DND-41 (cell line): ENCODE measurements at regions not wholly inside any gene's neighbourhood (a gene's known extent, or its start where the extent isn't known, plus 50 kb on each side); places are given as distances from the start of the nearest gene placed in this dataset.

Source experiments
- ATAC-seq: fragments of 200-7000 bp; cut with Tn5 transposase; 3 replicates; pipeline ENCODE4 v1.9.1; 2021; ENCODE audit warnings: low read depth; ENCODE audit not compliant: insufficient read depth
- DNase-seq: peaks from one replicate; pipeline ENCODE4 v3.0.0-alpha.2; 2020
- H2AFZ ChIP-seq: 2 replicates; pipeline ENCODE4 v1.6.0; 2012; ENCODE audit warnings: low read depth, low read length
- H3K27ac ChIP-seq: 2 replicates; pipeline ENCODE4 v1.5.1; 2012; ENCODE audit warnings: low read length, inconsistent platforms
- H3K27me3 ChIP-seq: fragments of 200-600 bp; sonication (generic); 2 replicates; pipeline ENCODE4 v1.6.0; 2012; ENCODE audit warnings: low read length, mild to moderate bottlenecking, inconsistent platforms; ENCODE audit not compliant: insufficient read depth, poor library complexity
- H3K36me3 ChIP-seq: 2 replicates; pipeline ENCODE4 v1.5.1; 2012; ENCODE audit warnings: low read length, inconsistent platforms; ENCODE audit not compliant: insufficient read depth
- H3K4me1 ChIP-seq: 2 replicates; pipeline ENCODE4 v1.5.1; 2012; ENCODE audit warnings: mild to moderate bottlenecking, low read length; ENCODE audit not compliant: insufficient read depth
- H3K4me2 ChIP-seq: 2 replicates; pipeline ENCODE4 v1.6.0; 2012; ENCODE audit warnings: mild to moderate bottlenecking, moderate library complexity, low read length, inconsistent platforms; ENCODE audit not compliant: insufficient read depth
- H3K4me3 ChIP-seq, 2 experiments: fragments of 200-600 bp in 1 of 2; shearing (Covaris generic) in 1 of 2; 2 replicates each; pipeline ENCODE4 v1.5.1; 2012 to 2016; ENCODE audit warnings: inconsistent platforms in 2 of 2, low read length in 2 of 2, mild to moderate bottlenecking in 2 of 2, low read depth in 1 of 2, moderate library complexity in 1 of 2
- H3K79me2 ChIP-seq: 2 replicates; pipeline ENCODE4 v1.6.0; 2012; ENCODE audit warnings: low read length, inconsistent platforms; ENCODE audit not compliant: insufficient read depth
- H3K9ac ChIP-seq: 2 replicates; pipeline ENCODE4 v1.6.0; 2012; ENCODE audit warnings: low read depth, mild to moderate bottlenecking, inconsistent platforms, low read length, moderate library complexity
- H3K9me3 ChIP-seq: 2 replicates; pipeline ENCODE4 v1.5.1; 2012; ENCODE audit warnings: low read length, moderate library complexity, mild to moderate bottlenecking, inconsistent platforms; ENCODE audit not compliant: insufficient read depth, severe bottlenecking
- H4K20me1 ChIP-seq: 2 replicates; pipeline ENCODE4 v1.6.0; 2012; ENCODE audit warnings: low read length; ENCODE audit not compliant: insufficient read depth
- EZH2 ChIP-seq: IDR thresholded peaks from 3 replicates; pipeline ENCODE4 v1.6.1; 2012; ENCODE audit warnings: borderline replicate concordance, low read depth, mild to moderate bottlenecking, moderate library complexity, low read length, inconsistent platforms; ENCODE audit not compliant: severe bottlenecking
- TF ChIP-seq, protein P1 (sequence below): IDR thresholded peaks from 2 replicates; pipeline ENCODE4 v1.5.1; 2012; ENCODE audit warnings: borderline replicate concordance, low read length, moderate library complexity, mild to moderate bottlenecking; ENCODE audit not compliant: poor library complexity, severe bottlenecking; ENCODE audit errors: extremely low read depth

DNA sequence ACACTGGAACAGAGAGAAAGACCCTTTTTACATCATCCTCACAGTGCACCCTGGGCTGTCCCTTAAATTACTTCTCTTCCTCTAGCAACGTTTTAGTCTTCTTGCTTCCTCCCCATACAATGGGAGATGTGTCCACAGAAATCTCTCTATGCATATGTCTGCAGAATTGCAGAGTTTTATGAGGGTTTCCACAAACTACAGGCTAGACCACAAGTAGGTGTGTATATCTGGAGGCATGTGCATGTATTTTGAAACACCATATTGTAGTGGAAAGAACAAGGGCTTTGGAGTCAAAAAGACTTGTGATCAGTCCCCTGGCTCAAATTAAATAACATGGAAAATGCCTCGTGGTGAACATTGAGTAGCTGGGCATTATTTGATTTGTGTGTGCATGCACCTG is 121.3 kb upstream of the IPO9 start:
- H3K27me3 ChIP-seq, result peaks cover 13% of the 10 kb centered on the region
- H3K27ac ChIP-seq, result no peak overlapping the region
- ATAC-seq (no peak), DNase-seq (no peak)
- no peak overlapping the region for H2AFZ ChIP-seq
- H3K4me3 ChIP-seq, result no peak overlapping the region
- H3K4me2 ChIP-seq, result no peak overlapping the region
- no peaks in the 10 kb centered on the region for H3K9me3 ChIP-seq
- no peak overlapping the region for H3K9ac ChIP-seq
- no peaks in the 10 kb centered on the region for H3K36me3 ChIP-seq
- TF ChIP-seq, protein P1, sequence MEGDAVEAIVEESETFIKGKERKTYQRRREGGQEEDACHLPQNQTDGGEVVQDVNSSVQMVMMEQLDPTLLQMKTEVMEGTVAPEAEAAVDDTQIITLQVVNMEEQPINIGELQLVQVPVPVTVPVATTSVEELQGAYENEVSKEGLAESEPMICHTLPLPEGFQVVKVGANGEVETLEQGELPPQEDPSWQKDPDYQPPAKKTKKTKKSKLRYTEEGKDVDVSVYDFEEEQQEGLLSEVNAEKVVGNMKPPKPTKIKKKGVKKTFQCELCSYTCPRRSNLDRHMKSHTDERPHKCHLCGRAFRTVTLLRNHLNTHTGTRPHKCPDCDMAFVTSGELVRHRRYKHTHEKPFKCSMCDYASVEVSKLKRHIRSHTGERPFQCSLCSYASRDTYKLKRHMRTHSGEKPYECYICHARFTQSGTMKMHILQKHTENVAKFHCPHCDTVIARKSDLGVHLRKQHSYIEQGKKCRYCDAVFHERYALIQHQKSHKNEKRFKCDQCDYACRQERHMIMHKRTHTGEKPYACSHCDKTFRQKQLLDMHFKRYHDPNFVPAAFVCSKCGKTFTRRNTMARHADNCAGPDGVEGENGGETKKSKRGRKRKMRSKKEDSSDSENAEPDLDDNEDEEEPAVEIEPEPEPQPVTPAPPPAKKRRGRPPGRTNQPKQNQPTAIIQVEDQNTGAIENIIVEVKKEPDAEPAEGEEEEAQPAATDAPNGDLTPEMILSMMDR, result no peak
- H3K79me2 ChIP-seq, result no peaks in the 10 kb centered on the region
- peaks cover 6% of the 10 kb centered on the region for H4K20me1 ChIP-seq
- no peaks in the 10 kb centered on the region for H3K4me1 ChIP-seq

DNA sequence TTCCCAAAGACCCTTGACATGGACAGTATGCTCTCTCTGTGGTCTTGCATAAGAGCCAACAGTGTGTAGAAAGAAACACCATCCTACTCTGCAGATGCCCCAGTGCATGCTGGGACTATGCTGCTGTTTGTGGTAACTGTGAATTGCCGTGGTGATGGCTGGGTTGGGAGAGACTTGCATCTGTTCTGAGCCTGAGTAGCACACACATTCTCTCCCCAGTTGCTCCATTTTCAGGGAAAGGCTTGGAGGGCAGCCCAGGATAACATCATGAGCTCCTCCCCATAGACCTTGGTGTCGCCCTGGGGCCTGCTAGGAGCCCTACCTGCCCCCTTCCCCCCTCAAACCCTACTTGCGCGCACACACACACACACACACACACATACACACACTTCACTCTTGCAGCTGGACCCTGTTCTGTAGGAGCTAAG is 120.9 kb upstream of the IPO9 start:
- no peak overlapping the region for H2AFZ ChIP-seq
- H3K36me3 ChIP-seq, result no peaks in the 10 kb centered on the region
- H3K27ac ChIP-seq, result no peak overlapping the region
- peaks cover 13% of the 10 kb centered on the region for H3K27me3 ChIP-seq
- H3K79me2 ChIP-seq, result no peaks in the 10 kb centered on the region
- DNase-seq (peak; percentile 10), ATAC-seq (peak; percentile 47; the same call in 2 of the 3 replicates)
- peaks cover 6% of the 10 kb centered on the region for H4K20me1 ChIP-seq
- no peaks in the 10 kb centered on the region for H3K9me3 ChIP-seq
- H3K4me1 ChIP-seq, result no peaks in the 10 kb centered on the region
- H3K4me3 ChIP-seq, result no peak overlapping the region
- no peak overlapping the region for H3K4me2 ChIP-seq
- TF ChIP-seq, protein P1, result no peak
- TF ChIP-seq EZH2, result no peak
- no peak overlapping the region for H3K9ac ChIP-seq

DNA sequence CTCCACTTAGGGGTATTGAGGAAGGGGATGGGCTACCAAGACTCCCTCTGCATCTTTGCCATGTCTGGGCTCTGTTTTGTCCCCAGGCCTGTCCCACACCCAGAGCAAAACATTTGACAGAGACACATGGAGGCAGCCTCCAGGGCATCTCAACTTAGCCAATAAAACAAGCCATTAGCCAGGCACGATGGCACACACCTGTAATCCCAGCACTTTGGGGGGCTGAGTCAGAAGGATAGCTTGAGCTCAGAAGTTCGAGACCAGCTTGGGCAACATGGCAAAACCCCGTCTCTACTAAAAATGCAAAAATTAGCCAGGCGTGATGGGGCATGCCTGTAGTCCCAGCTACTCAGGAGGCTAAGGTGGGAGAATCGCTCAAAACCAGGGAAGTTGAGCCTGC is 120.3 kb upstream of the IPO9 start:
- no peak overlapping the region for H3K9ac ChIP-seq
- no peak overlapping the region for H3K4me2 ChIP-seq
- peaks cover 13% of the 10 kb centered on the region for H3K27me3 ChIP-seq
- H3K79me2 ChIP-seq, result no peaks in the 10 kb centered on the region
- no peaks in the 10 kb centered on the region for H3K36me3 ChIP-seq
- no peaks in the 10 kb centered on the region for H3K4me1 ChIP-seq
- no peak overlapping the region for H2AFZ ChIP-seq
- DNase-seq (no peak), ATAC-seq (no peak)
- no peak overlapping the region for H3K4me3 ChIP-seq
- H3K27ac ChIP-seq, result no peak overlapping the region
- H4K20me1 ChIP-seq, result peaks cover 6% of the 10 kb centered on the region
- TF ChIP-seq, protein P1, result no peak
- no peak for TF ChIP-seq EZH2
- H3K9me3 ChIP-seq, result no peaks in the 10 kb centered on the region

DNA sequence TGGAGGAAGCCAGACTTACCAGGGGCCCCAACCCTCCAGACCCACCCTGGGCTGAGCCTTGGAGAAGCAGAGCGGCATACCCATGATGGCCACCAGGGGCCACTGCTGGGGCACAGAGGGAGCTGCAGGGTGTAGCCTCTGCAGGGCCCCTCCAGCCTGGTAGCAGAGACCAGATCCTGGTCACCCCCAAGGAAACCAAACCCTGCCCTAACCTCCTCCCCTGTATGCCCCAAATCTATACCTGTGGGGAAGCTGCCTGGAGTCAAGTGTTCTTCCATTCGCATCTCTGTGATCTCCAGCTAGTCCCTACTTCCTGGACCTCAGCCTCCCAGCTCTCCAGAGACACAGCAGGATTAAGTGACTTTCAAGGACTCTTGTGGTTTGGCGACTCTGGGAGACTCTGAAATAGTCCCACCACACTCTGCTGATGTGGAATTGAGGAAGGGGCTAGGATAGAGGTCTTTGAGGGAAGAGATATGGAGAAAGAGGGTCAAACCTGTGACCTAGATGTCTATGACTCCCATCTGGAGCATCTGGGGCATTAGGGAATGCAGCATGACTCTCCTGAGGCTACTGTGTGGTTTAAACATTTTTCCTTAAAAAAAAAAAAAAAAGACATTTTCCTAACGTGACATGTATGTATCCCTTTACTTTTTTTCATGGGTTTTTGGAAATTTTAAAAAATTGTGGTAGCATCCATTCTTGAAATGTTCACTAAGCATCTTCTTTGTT is 119.2 kb upstream of the IPO9 start:
- H3K36me3 ChIP-seq, result no peaks in the 10 kb centered on the region
- TF ChIP-seq EZH2, result no peak
- TF ChIP-seq, protein P1, result peak; percentile 89
- DNase-seq, result peak; percentile 67
- no peaks in the 10 kb centered on the region for H3K79me2 ChIP-seq
- peaks cover 3% of the 10 kb centered on the region for H4K20me1 ChIP-seq
- peaks cover 13% of the 10 kb centered on the region for H3K27me3 ChIP-seq
- H3K9me3 ChIP-seq, result no peaks in the 10 kb centered on the region
- H3K4me1 ChIP-seq, result no peaks in the 10 kb centered on the region
- H2AFZ ChIP-seq, result no peak overlapping the region
- H3K4me3 ChIP-seq, result no peak overlapping the region
- H3K4me2 ChIP-seq, result no peak overlapping the region
- H3K9ac ChIP-seq, result no peak overlapping the region
- H3K27ac ChIP-seq, result no peak overlapping the region
- peak; percentile 98 for ATAC-seq
